HCT116 (cell line): ENCODE measurements at regions not wholly inside any gene's neighbourhood (a gene's known extent, or its start where the extent isn't known, plus 50 kb on each side); places are given as distances from the start of the nearest gene placed in this dataset.

Experiments used
- ATAC-seq: fragments of 200-7000 bp; cut with Tn5 transposase; 2 replicates; pipeline ENCODE4 v1.9.1; 2020; ENCODE audit warnings: mild to moderate bottlenecking, moderate library complexity
- BruUV-seq: library from RNA; stranded (reverse); fragments of 400-500 nt; replicated peaks from 2 replicates; lab custom pipeline; 2021; lab: Mats Ljungman, UMichigan
- CTCF ChIA-PET: fragments of 300-600 bp; sonication (Branson Sonifier 250); formaldehyde crosslinking; loops from one replicate; lab custom pipeline; 2021; ENCODE audit warnings: antibody characterized with exemption; lab: Charles Lee
- POLR2A ChIA-PET: fragments of 300-600, 350-600 bp; sonication (Branson Sonifier 250); formaldehyde crosslinking; loops from one replicate; lab custom pipeline; 2021; ENCODE audit warnings: antibody characterized with exemption; lab: Charles Lee
- RAD21 ChIA-PET, 2 experiments: fragments of 300-600 bp; sonication (Branson Sonifier 250); formaldehyde crosslinking; loops; one replicate each; lab custom pipeline; 2023; ENCODE audit warnings: low total read pairs in 2 of 2; ENCODE audit not compliant: uncharacterized antibody in 2 of 2, unreplicated experiment in 2 of 2, low non-redundant PET in 1 of 2; lab: Charles Lee
- DNase-seq: peaks from one replicate; pipeline ENCODE4 v3.0.0-alpha.2; 2010; ENCODE audit warnings: low read depth, low spot score
- H2AFZ ChIP-seq: fragments of 200-600 bp; shearing (Covaris generic), sonication (generic); 2 replicates; pipeline ENCODE4 v1.6.1; 2017; ENCODE audit warnings: low read depth, mixed run types, mixed read lengths, antibody characterized with exemption, low read length; ENCODE audit not compliant: poor library complexity, severe bottlenecking
- H3K27ac ChIP-seq: 2 replicates; pipeline ENCODE4 v1.5.1; 2012; ENCODE audit warnings: low read depth, low read length
- H3K27me3 ChIP-seq: fragments of 200-600 bp; sonication (generic); 2 replicates; pipeline ENCODE4 v1.6.1; 2016; ENCODE audit warnings: mixed run types, low read length, mixed read lengths; ENCODE audit not compliant: insufficient read depth
- H3K36me3 ChIP-seq, 2 experiments: fragments of 200-500 bp in 1 of 2; fragments of 200-600 bp in 1 of 2; sonication (Bioruptor generic) in 1 of 2; sonication (generic) in 1 of 2; 2 replicates each; pipeline versions ENCODE4 v1.5.1 to v1.6.1; 2014 to 2016; ENCODE audit warnings: low read length in 2 of 2, inconsistent platforms in 1 of 2, mixed read lengths in 1 of 2, mixed run types in 1 of 2; ENCODE audit not compliant: insufficient read depth in 2 of 2, control insufficient read depth in 1 of 2
- H3K4me1 ChIP-seq, 2 experiments: fragments of 200-600 bp in 1 of 2; sonication (generic) in 1 of 2; 2 replicates each; pipeline versions ENCODE4 v1.5.1 to v1.6.1; 2012 to 2017; ENCODE audit warnings: low read length in 2 of 2, inconsistent platforms in 1 of 2, mild to moderate bottlenecking in 1 of 2, mixed read lengths in 1 of 2, mixed run types in 1 of 2, moderate library complexity in 1 of 2; ENCODE audit not compliant: insufficient read depth in 2 of 2, control insufficient read depth in 1 of 2
- H3K4me2 ChIP-seq: fragments of 200-600 bp; sonication (generic); 2 replicates; pipeline ENCODE4 v1.6.1; 2017; ENCODE audit warnings: mixed run types, low read length, mixed read lengths
- H3K4me3 ChIP-seq, 2 experiments: fragments of 200-600 bp in 1 of 2; sonication (generic) in 1 of 2; replicated peaks in 1 of 2; 2 replicates each; pipeline ENCODE4 v1.5.1; 2011 to 2016; ENCODE audit warnings: low read length in 2 of 2, control low read depth in 1 of 2, low read depth in 1 of 2, mild to moderate bottlenecking in 1 of 2, mixed read lengths in 1 of 2, mixed run types in 1 of 2
- H3K79me2 ChIP-seq: fragments of 200-600 bp; sonication (generic); 2 replicates; pipeline ENCODE4 v1.6.1; 2017; ENCODE audit warnings: mild to moderate bottlenecking, mixed run types, low read length, moderate library complexity, mixed read lengths; ENCODE audit not compliant: insufficient read depth
- H3K9ac ChIP-seq: fragments of 200-600 bp; sonication (generic); 2 replicates; pipeline ENCODE4 v1.6.1; 2016; ENCODE audit warnings: low read length, mixed read lengths
- H3K9me2 ChIP-seq: fragments of 200-600 bp; sonication (generic), shearing (Covaris generic); 2 replicates; pipeline ENCODE4 v1.6.1; 2017; ENCODE audit warnings: mixed run types, mild to moderate bottlenecking, moderate library complexity; ENCODE audit not compliant: insufficient read depth
- H3K9me3 ChIP-seq, 2 experiments: fragments of 200-500 bp in 1 of 2; fragments of 200-600 bp in 1 of 2; sonication (Bioruptor generic) in 1 of 2; sonication (generic) in 1 of 2; 2 replicates each; pipeline ENCODE4 v1.6.1; 2014 to 2017; ENCODE audit warnings: low read length in 2 of 2, mixed read lengths in 2 of 2, inconsistent platforms in 1 of 2, low read depth in 1 of 2, mild to moderate bottlenecking in 1 of 2, mixed run types in 1 of 2, moderate library complexity in 1 of 2; ENCODE audit not compliant: control insufficient read depth in 1 of 2, insufficient read depth in 1 of 2
- H4K20me1 ChIP-seq: fragments of 200-600 bp; sonication (generic), shearing (Covaris generic); 2 replicates; pipeline ENCODE4 v1.6.1; 2017; ENCODE audit warnings: mixed run types, mild to moderate bottlenecking, moderate library complexity; ENCODE audit not compliant: insufficient read depth
- ATF3 ChIP-seq: IDR thresholded peaks from 2 replicates; pipeline ENCODE4 v1.6.1; 2012
- CEBPB ChIP-seq: IDR thresholded peaks from 2 replicates; pipeline ENCODE4 v1.6.1; 2012; ENCODE audit warnings: low read depth
- EZH2 ChIP-seq: fragments of 200-600 bp; sonication (generic); IDR thresholded peaks from 2 replicates; pipeline ENCODE4 v1.6.1; 2017; ENCODE audit warnings: antibody characterized with exemption, mixed run types
- FOSL1 ChIP-seq: IDR thresholded peaks from 2 replicates; pipeline ENCODE4 v1.6.1; 2012; ENCODE audit warnings: low read depth
- JUND ChIP-seq: IDR thresholded peaks from 2 replicates; pipeline ENCODE4 v1.6.1; 2012
- MAX ChIP-seq: IDR thresholded peaks from 2 replicates; pipeline ENCODE4 v1.6.1; 2012
- POLR2A ChIP-seq: IDR thresholded peaks from 2 replicates; pipeline ENCODE4 v1.7.0; 2011; ENCODE audit warnings: borderline replicate concordance; ENCODE audit not compliant: insufficient read depth, insufficient read length; ENCODE audit errors: extremely low read depth
- POLR2AphosphoS5 ChIP-seq: IDR thresholded peaks from 2 replicates; pipeline ENCODE4 v1.6.1; 2011; ENCODE audit warnings: mild to moderate bottlenecking, low read depth, low read length, moderate library complexity
- RAD21 ChIP-seq: IDR thresholded peaks from 2 replicates; pipeline ENCODE4 v1.6.1; 2012; ENCODE audit warnings: low read depth, mild to moderate bottlenecking
- REST ChIP-seq: IDR thresholded peaks from 2 replicates; pipeline ENCODE4 v1.6.1; 2012; ENCODE audit warnings: low read depth
- SIN3A ChIP-seq: IDR thresholded peaks from 2 replicates; pipeline ENCODE4 v1.6.1; 2012; ENCODE audit warnings: low read depth
- TCF7L2 ChIP-seq: IDR thresholded peaks from 2 replicates; pipeline ENCODE4 v1.7.0; 2011; ENCODE audit warnings: borderline replicate concordance, inconsistent platforms; ENCODE audit not compliant: insufficient read depth, insufficient read length; ENCODE audit errors: extremely low read depth
- YY1 ChIP-seq: IDR thresholded peaks from 2 replicates; pipeline ENCODE4 v1.6.1; 2011; ENCODE audit warnings: low read length, low read depth, moderate library complexity, mild to moderate bottlenecking; ENCODE audit not compliant: insufficient replicate concordance; ENCODE audit errors: extremely low read depth
- ZBTB33 ChIP-seq: IDR thresholded peaks from 2 replicates; pipeline ENCODE4 v1.6.1; 2011; ENCODE audit warnings: mild to moderate bottlenecking, low read length, moderate library complexity; ENCODE audit not compliant: insufficient replicate concordance; ENCODE audit errors: extremely low read depth
- ZFX ChIP-seq: fragments of 450-650 bp; IDR thresholded peaks from 2 replicates; pipeline ENCODE4 v1.6.1; 2017
- intact Hi-C: fragments of 100-400 bp; cut with micrococcal nuclease; formaldehyde crosslinking; loops from 2 replicates; pipeline ENCODE4 v1.10.0; 2022

- no peaks in the 10 kb centered on the region for H3K4me1 ChIP-seq
- no TSS peak for BruUV-seq
- H4K20me1 ChIP-seq, result no peaks in the 10 kb centered on the region
- H3K79me2 ChIP-seq, result no peaks in the 10 kb centered on the region
- H3K9ac ChIP-seq, result no peak overlapping the region
- ATAC-seq, result no peak
- H3K4me3 ChIP-seq, result no peak overlapping the region
- ChIA-PET RAD21 (no interaction called here), POLR2A (no interaction called here), CTCF (no interaction called here)
- H3K27ac ChIP-seq, result no peak overlapping the region
- no peaks in the 10 kb centered on the region for H3K9me2 ChIP-seq
- no peaks in the 10 kb centered on the region for H3K36me3 ChIP-seq
- TF ChIP-seq CEBPB (no peak), REST (no peak), ZFX (no peak), SIN3A (no peak), JUND (no peak), RAD21 (no peak), ZBTB33 (no peak), POLR2A (no peak), FOSL1 (no peak), EZH2 (no peak), TCF7L2 (no peak), ATF3 (no peak), MAX (no peak), YY1 (no peak), POLR2AphosphoS5 (no peak)
- H3K27me3 ChIP-seq, result no peaks in the 10 kb centered on the region
- no peak for DNase-seq
- intact Hi-C loops, result no loop called here
- no peak overlapping the region for H2AFZ ChIP-seq
- H3K9me3 ChIP-seq, result no peaks in the 10 kb centered on the region
- no peak overlapping the region for H3K4me2 ChIP-seq
Observed at GRCh38 chr10:80814147-80814652, 276.5 kb downstream of the SH2D4B start.
